ENCODE measurements at regions not wholly inside any gene's neighbourhood (a gene's known extent, or its start where the extent isn't known, plus 50 kb on each side); places are given as distances from the start of the nearest gene placed in this dataset.
A peak's percentile ranks its signal among the peaks of the same experiment; 100 is the strongest.

GRCh38 chr2:111697560-111697959 lies 186.4 kb downstream of the ANAPC1 start:
- no peak for TF ChIP-seq EZH2phosphoT487 (IDR thresholded peaks at IDR 0.05; ENCODE audit: borderline replicate concordance)
- TF ChIP-seq CTCF (conservative IDR thresholded peaks at IDR 0.05; ENCODE audit: low read length) = no peak
- H3K9me3 ChIP-seq (ENCODE audit: insufficient read depth, low read depth, low read length) = no peaks in the 10 kb centered on the region
- no peaks in the 10 kb centered on the region for H3K9me2 ChIP-seq (replicated peaks; ENCODE audit: low read depth, low read length)
- H3K4me2 ChIP-seq (ENCODE audit: low read depth, low read length, poor library complexity, severe bottlenecking) = peak overlapping the region; percentile 85
- no peak overlapping the region for H2AFZ ChIP-seq (ENCODE audit: low read length)
- H3K4me3 ChIP-seq (ENCODE audit: low read length, poor library complexity, severe bottlenecking) = no peak overlapping the region
- H3K79me2 ChIP-seq (ENCODE audit: insufficient read depth, low read length) = no peaks in the 10 kb centered on the region
- no peak overlapping the region for H3K9ac ChIP-seq (ENCODE audit: low read depth, low read length, poor library complexity, severe bottlenecking)
- H3F3A ChIP-seq (ENCODE audit: low read depth) = no peaks in the 10 kb centered on the region
- no peaks in the 10 kb centered on the region for H3K36me3 ChIP-seq (ENCODE audit: insufficient read depth, low read length)
- peaks cover 40% of the 10 kb centered on the region for H3K4me1 ChIP-seq (ENCODE audit: insufficient read depth, low read length, poor library complexity, severe bottlenecking)
- no peaks in the 10 kb centered on the region for H3K27me3 ChIP-seq (ENCODE audit: insufficient read depth, low read length, poor library complexity, severe bottlenecking)
- H4K20me1 ChIP-seq (ENCODE audit: insufficient read depth, low read length, poor library complexity, severe bottlenecking) = no peaks in the 10 kb centered on the region

DNA sequence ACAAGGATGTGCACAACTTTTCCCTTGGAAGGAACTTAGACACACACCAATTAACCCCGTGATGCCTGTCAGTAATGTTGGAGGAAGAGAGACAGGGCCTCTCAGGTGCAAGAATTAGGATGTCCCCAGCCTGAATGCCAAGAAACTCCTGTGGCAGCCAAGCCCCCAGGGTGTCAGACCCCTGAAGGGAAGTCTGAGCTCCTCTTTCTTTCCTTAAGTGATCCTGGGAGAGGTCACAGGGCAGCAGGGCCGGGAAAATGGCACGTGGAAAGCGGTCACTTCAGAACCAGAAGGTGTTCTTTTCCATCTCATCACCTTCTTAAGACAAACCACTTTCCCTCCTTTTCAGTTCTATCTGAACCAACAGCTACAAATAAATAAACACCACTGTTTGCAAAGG lies 185.9 kb downstream of the ANAPC1 start:
- H2AFZ ChIP-seq (ENCODE audit: low read length) = peak overlapping the region; percentile 12; the same call in 1 of the 2 replicates
- H4K20me1 ChIP-seq (ENCODE audit: insufficient read depth, low read length, poor library complexity, severe bottlenecking) = no peaks in the 10 kb centered on the region
- peaks cover 42% of the 10 kb centered on the region for H3K4me1 ChIP-seq (ENCODE audit: insufficient read depth, low read length, poor library complexity, severe bottlenecking)
- no peak overlapping the region for H3K4me3 ChIP-seq (ENCODE audit: low read length, poor library complexity, severe bottlenecking)
- TF ChIP-seq EZH2phosphoT487 (IDR thresholded peaks at IDR 0.05; ENCODE audit: borderline replicate concordance) (no peak), CTCF (conservative IDR thresholded peaks at IDR 0.05; ENCODE audit: low read length) (no peak)
- H3K79me2 ChIP-seq (ENCODE audit: insufficient read depth, low read length) = no peaks in the 10 kb centered on the region
- H3F3A ChIP-seq (ENCODE audit: low read depth) = no peaks in the 10 kb centered on the region
- H3K27me3 ChIP-seq (ENCODE audit: insufficient read depth, low read length, poor library complexity, severe bottlenecking) = no peaks in the 10 kb centered on the region
- no peaks in the 10 kb centered on the region for H3K9me2 ChIP-seq (replicated peaks; ENCODE audit: low read depth, low read length)
- H3K9me3 ChIP-seq (ENCODE audit: insufficient read depth, low read depth, low read length) = no peaks in the 10 kb centered on the region
- no peaks in the 10 kb centered on the region for H3K36me3 ChIP-seq (ENCODE audit: insufficient read depth, low read length)
- H3K9ac ChIP-seq (ENCODE audit: low read depth, low read length, poor library complexity, severe bottlenecking) = no peak overlapping the region
- peak overlapping the region; percentile 85 for H3K4me2 ChIP-seq (ENCODE audit: low read depth, low read length, poor library complexity, severe bottlenecking)

GRCh38 chr2:111698743-111699554 lies 185.0 kb downstream of the ANAPC1 start:
- peaks cover 50% of the 10 kb centered on the region for H3K4me1 ChIP-seq (ENCODE audit: insufficient read depth, low read length, poor library complexity, severe bottlenecking)

More at GRCh38 chr2:111698743-111699554, 185.0 kb downstream of the ANAPC1 start:
- Histone ChIP-seq H3K9me3 (ENCODE audit: insufficient read depth, low read depth, low read length) (no peaks in the 10 kb centered on the region), H3K9ac (ENCODE audit: low read depth, low read length, poor library complexity, severe bottlenecking) (peak overlapping the region; percentile 53), H3K9me2 (replicated peaks; ENCODE audit: low read depth, low read length) (no peaks in the 10 kb centered on the region), H3F3A (ENCODE audit: low read depth) (no peaks in the 10 kb centered on the region), H4K20me1 (ENCODE audit: insufficient read depth, low read length, poor library complexity, severe bottlenecking) (no peaks in the 10 kb centered on the region), H3K36me3 (ENCODE audit: insufficient read depth, low read length) (no peaks in the 10 kb centered on the region), H3K79me2 (ENCODE audit: insufficient read depth, low read length) (no peaks in the 10 kb centered on the region), H3K27me3 (ENCODE audit: insufficient read depth, low read length, poor library complexity, severe bottlenecking) (no peaks in the 10 kb centered on the region), H3K4me2 (ENCODE audit: low read depth, low read length, poor library complexity, severe bottlenecking) (peak overlapping the region; percentile 85), H3K4me3 (ENCODE audit: low read length, poor library complexity, severe bottlenecking) (peak overlapping the region; percentile 66), H2AFZ (ENCODE audit: low read length) (no peak overlapping the region)
- TF ChIP-seq EZH2phosphoT487 (IDR thresholded peaks at IDR 0.05; ENCODE audit: borderline replicate concordance) (no peak), CTCF (conservative IDR thresholded peaks at IDR 0.05; ENCODE audit: low read length) (peak; percentile 51)
